GM18519 (cell line): ENCODE measurements at regions not wholly inside any gene's neighbourhood (a gene's known extent, or its start where the extent isn't known, plus 50 kb on each side); places are given as distances from the start of the nearest gene placed in this dataset.

Source experiments
- ATAC-seq: cut with Tn5 transposase; IDR thresholded peaks from one replicate; pipeline ENCODE4 v1.9.1; 2021; ENCODE audit warnings: mild to moderate bottlenecking, moderate library complexity; ENCODE audit not compliant: unreplicated experiment, low FRiP score

- no peak for ATAC-seq
Measured at GRCh38 chr7:68107968-68108367, 1111.3 kb downstream of the TYW1 start.

- no peak for ATAC-seq
Measured at GRCh38 chr7:68109299-68109698, 1112.7 kb downstream of the TYW1 start.

DNA sequence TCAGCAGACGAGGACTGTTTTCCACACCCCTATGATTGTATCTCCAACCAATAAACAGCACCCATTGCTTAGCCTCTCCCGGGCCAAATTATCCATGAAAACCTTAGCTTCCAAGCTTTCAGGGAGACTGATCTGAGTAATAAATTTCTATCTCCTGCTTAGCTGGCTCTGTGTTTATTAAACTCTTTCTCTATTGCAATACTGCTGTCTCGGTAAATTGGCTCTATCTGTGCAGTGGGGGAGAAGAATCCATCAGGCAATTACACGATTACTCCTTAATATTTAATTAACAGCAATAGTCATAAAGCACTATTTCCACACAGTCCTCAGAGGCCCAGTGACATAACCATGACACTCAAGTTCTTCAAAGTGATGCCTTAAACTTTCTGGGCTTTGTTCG is 1122.8 kb downstream of the TYW1 start:
- no peak for ATAC-seq

- no peak for ATAC-seq
Measured at GRCh38 chr7:68121056-68121455, 1124.4 kb downstream of the TYW1 start.

- ATAC-seq = no peak
Measured at GRCh38 chr7:68121655-68122054, 1125.0 kb downstream of the TYW1 start.

DNA sequence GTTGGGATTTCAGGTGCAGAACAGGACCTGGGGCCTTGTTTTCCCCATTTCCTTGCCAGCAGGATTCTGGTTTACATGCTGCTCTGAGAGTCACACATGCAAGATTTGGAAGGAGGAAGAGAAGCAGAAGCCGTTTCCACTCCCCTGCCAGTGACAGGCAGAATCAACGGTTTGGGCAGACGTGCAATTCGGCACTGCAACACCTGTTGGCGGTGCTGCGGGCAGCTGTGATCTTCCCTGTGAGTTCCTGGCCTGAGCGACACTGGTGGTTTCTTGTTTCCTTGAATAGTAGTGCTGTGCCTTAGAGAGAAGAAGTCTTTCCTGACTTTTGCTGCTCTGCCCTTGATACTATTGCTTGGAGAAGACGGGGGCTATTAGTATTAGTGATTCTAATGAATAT is 1126.2 kb downstream of the TYW1 start:
- ATAC-seq = no peak

GRCh38 chr7:68125168-68125567 is 1128.5 kb downstream of the TYW1 start:
- no peak for ATAC-seq

DNA sequence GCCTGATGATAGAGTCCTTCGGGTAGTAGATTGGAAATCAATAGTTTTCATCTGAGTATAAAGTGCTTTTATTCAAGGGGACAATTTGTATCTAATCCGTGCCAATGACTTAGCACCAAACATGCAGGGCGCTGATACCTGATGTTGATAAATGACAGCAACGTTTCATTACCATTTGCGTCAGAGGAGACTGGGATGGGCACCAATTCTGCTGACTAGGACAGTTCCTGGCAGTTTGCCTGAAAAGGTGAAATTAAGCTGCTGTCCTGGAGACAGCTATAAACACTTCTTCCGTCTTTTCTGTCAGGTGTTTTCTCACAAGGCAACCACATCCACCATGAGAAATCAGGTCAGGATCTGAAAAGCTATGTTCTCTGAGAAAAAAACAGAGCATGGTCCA is 1136.4 kb downstream of the TYW1 start:
- ATAC-seq = no peak

GRCh38 chr7:68143345-68143744 is 1146.7 kb downstream of the TYW1 start:
- no peak for ATAC-seq

DNA sequence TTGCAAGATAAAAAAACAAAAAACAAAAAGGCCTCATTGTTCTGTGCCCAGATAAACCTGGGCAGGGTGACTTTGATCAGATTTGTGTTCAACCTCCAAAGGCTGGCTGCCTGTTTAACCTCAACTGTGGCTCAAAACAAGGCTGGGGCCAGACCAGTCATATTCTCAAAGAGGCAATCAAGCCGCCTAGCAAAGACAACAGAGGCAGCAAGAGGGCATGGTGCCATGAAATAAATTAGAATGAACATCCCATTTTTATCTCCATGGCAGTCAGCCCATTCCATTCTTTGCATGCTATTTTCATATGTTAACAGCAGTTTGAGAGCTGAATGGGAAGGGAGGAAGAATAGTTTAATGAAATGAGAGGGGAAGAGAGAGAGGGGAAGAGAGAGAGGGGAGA is 1150.3 kb downstream of the TYW1 start:
- ATAC-seq = no peak

- no peak for ATAC-seq
Measured at GRCh38 chr7:68147614-68148238, 1151.1 kb downstream of the TYW1 start.

DNA sequence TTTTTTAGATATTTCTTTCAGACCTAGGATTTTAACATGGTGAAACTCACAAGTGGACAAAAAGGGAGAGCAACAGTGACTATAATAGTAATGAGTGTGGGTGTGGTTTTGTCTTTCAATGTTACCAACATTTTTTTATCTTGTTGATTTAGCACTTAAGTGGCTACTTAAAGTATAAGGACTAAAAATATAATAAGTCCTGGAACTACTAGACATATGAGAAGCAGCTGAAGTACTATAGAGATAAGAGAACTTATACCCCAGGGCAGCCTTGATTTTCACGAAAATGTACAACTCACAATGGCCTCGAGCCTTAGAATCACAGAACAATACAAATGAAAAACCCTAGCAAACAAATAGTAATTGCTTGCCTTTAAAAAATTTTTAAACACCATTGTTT is 1151.8 kb downstream of the TYW1 start:
- ATAC-seq = no peak

DNA sequence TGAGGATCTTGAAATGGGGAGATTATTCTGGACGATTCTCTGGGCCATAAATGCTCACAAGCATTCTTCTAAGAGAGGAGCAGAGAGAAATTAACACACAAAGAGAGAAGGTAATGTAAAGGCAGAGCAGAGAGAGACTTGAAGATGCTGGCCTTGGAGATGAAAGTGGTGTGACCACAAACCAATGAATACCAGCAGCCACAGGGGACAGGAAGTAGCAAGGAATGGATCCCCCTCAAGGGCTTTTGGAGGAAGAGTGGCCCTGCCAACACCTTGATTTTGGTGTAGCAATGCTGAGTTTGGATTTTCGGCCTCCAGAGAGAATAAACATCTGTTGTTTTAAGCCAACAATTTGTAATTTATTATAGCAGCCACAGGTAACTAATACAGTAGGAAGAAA is 1155.6 kb downstream of the TYW1 start:
- ATAC-seq = no peak

GRCh38 chr7:68155676-68156075 is 1159.0 kb downstream of the TYW1 start:
- no peak for ATAC-seq

GRCh38 chr7:68158686-68159295 is 1162.2 kb downstream of the TYW1 start:
- ATAC-seq = no peak

DNA sequence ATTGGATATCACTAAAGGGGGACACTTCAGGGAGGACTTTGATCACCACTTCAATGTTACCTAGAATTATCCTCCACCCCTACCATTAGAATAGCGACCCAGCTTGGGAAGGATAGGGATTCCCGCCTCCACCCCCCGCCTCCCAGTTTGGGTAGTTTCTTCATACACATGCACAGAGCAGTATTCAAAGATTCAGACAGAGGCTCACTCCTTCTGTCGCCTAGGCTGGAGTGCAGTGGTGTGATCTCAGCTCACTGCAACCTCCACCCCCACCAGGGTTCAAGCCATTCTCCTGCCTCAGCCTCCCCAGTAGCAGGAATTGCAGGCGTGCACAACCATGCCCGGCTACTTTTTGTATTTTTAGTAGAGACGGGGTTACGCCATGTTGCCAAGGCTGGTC is 1166.1 kb downstream of the TYW1 start:
- no peak for ATAC-seq

GRCh38 chr7:68166525-68166924 is 1169.9 kb downstream of the TYW1 start:
- no peak for ATAC-seq

DNA sequence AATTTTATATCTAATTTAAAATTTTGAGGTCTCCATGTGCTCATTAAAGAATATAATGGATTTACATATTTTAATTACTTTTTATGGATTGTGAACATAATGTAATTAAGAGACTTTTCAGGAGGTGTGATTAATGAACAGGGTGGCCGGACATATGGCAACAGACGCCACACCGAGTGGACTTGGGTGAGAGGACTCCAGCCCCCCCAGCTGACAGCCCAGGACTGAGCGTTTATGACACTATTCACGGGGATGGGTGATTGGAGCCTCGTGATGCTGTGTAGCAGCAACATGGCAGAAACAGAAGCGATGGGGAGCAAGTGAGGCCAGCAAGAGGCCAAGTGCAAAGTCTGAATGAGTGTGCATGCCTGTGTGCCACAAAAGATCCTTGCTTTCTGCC is 1176.9 kb downstream of the TYW1 start:
- no peak for ATAC-seq

- ATAC-seq = no peak
Measured at GRCh38 chr7:68176974-68177373, 1180.3 kb downstream of the TYW1 start.

DNA sequence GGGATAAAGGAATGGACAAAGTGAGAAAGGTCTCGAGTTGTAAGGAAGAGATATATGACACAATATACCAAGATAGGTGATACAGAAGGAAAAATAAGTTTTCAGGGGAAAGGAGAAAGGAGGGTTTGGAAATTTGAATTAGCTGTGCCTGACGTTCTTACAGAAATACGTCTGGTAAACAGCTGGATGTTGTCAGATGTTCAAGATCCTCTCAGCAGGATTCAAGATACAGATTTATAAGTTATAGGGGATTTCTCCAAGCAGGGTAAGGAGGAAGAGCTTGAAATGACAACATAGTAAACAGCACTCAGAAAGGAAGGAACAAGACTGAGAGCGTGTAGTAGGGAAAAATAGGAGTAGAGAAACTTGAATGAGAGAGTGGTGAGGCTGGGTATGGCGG is 1184.1 kb downstream of the TYW1 start:
- ATAC-seq = no peak

DNA sequence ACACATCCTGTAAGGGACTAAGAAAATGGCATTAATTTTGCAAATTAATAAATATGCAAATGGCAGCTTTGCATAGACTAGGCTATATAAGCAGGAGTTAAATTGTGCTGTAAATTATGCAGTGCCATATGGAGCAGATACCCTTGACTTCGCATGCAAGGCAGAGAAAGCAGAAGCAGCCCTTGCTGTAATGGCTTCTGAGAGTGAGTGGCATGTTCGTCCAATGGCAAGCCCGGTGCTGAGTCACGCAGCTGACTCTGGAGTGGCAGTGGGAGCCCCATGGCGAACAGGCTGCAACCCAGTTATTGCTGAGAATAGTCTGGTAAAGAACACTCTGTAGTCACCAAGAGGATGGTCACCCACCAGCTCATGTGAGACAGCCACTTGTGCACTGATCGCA is 1186.5 kb downstream of the TYW1 start:
- no peak for ATAC-seq

DNA sequence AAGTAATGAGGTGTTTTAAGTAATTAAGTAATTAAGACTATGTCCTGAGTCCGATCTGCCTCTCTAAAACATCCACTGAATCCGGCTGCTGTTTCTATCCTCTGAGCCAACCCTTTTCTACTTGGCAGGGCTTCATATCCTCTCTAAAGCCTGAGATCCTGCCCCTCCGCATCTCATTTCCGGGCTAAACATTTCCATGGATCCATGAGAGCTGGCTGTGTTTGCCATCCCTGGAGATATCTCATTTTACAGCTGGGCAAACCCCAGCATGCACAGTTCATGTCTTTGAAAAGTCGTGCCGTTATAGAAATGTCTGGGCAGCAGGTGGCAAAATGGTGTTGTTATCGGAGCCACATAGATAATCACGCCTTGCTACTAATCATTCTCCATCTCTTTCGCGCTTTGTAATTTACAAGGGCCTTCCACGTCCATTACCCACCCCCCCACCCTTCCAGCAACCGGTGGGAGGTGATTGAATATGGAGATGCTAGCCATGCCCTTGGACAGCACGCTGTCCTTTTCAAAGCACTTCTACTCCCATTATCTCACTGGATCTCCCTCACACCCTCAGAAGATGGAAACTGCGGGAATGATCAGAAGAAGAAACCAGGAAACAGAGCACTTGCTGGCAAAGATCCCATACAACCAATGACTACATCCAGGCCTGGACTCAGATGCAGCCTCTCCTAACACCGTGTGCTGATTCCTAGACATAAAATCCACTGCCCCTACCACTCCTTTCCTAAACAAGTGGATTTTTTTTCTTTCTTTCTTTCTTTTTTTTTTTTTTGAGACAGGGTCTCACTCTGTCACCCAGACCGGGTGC is 1189.2 kb downstream of the TYW1 start:
- no peak for ATAC-seq
